Endodermal cell (in vitro differentiated cells): ENCODE measurements at regions not wholly inside any gene's neighbourhood (a gene's known extent, or its start where the extent isn't known, plus 50 kb on each side); places are given as distances from the start of the nearest gene placed in this dataset.

Experiments used
- DNase-seq: peaks from one replicate; pipeline ENCODE4 v3.0.0-alpha.2; 2017
- H3K27ac ChIP-seq: 2 replicates; pipeline ENCODE4 v1.5.1; 2013; ENCODE audit warnings: mild to moderate bottlenecking, low read depth, low read length, moderate library complexity
- H3K27me3 ChIP-seq: 2 replicates; pipeline ENCODE4 v1.6.1; 2013; ENCODE audit warnings: mild to moderate bottlenecking, low read length, moderate library complexity; ENCODE audit not compliant: insufficient read depth, control insufficient read depth, poor library complexity, severe bottlenecking
- H3K36me3 ChIP-seq: 2 replicates; pipeline ENCODE4 v1.7.0; 2013; ENCODE audit warnings: mild to moderate bottlenecking, low read length, moderate library complexity; ENCODE audit not compliant: control insufficient read depth, insufficient read depth
- H3K4me1 ChIP-seq: one replicate; pipeline ENCODE4 v1.7.0; 2013; ENCODE audit warnings: low read length; ENCODE audit not compliant: control insufficient read depth, insufficient read depth
- H3K4me3 ChIP-seq: 2 replicates; pipeline ENCODE4 v1.5.1; 2013; ENCODE audit warnings: mild to moderate bottlenecking, low read length, moderate library complexity
- H3K9ac ChIP-seq: 2 replicates; pipeline ENCODE4 v1.6.1; 2013; ENCODE audit warnings: mild to moderate bottlenecking, low read length, moderate library complexity; ENCODE audit not compliant: poor library complexity, severe bottlenecking; ENCODE audit errors: extremely low read depth
- H3K9me3 ChIP-seq: 2 replicates; pipeline ENCODE4 v1.6.1; 2013; ENCODE audit warnings: mild to moderate bottlenecking, low read length, moderate library complexity; ENCODE audit not compliant: control insufficient read depth
- H3K27ac Mint-ChIP-seq: 2 replicates; pipeline ENCODE4 v1.8.0; 2020; ENCODE audit warnings: mixed read lengths
- H3K27me3 Mint-ChIP-seq: 2 replicates; pipeline ENCODE4 v1.8.0; 2021; ENCODE audit warnings: mild to moderate bottlenecking, mixed read lengths; ENCODE audit not compliant: insufficient read depth
- H3K36me3 Mint-ChIP-seq: 2 replicates; pipeline ENCODE4 v1.8.0; 2020; ENCODE audit warnings: low read depth, mixed read lengths
- H3K4me1 Mint-ChIP-seq: 2 replicates; pipeline ENCODE4 v1.8.0; 2020; ENCODE audit warnings: mixed read lengths
- H3K4me3 Mint-ChIP-seq: 2 replicates; pipeline ENCODE4 v1.8.0; 2020; ENCODE audit warnings: mild to moderate bottlenecking, moderate library complexity, mixed read lengths
- H3K9me3 Mint-ChIP-seq: 2 replicates; pipeline ENCODE4 v1.8.0; 2020; ENCODE audit warnings: mild to moderate bottlenecking, mixed read lengths
- CTCF ChIP-seq: fragments of 200-600 bp; sonication (generic); conservative IDR thresholded peaks from 2 replicates; pipeline ENCODE4 v1.5.0; 2021; ENCODE audit warnings: antibody characterized with exemption, mild to moderate bottlenecking
- WGBS, 2 experiments: methylation state at CpG; one replicate each; pipeline versions ENCODE4 v1.1.5 to v1.1.7; 2013; ENCODE audit warnings: missing lambda C conversion rate in 2 of 2, mixed read lengths in 1 of 2; ENCODE audit not compliant: insufficient coverage in 1 of 2, insufficient read length in 1 of 2; 5-methylcytosine and 5-hydroxymethylcytosine counted together

- Mint-ChIP-seq H3K9me3 (no peaks in the 10 kb centered on the region), H3K4me3 (no peak overlapping the region), H3K27me3 (peaks cover 9% of the 10 kb centered on the region), H3K36me3 (no peaks in the 10 kb centered on the region), H3K27ac (no peak overlapping the region), H3K4me1 (peaks cover 17% of the 10 kb centered on the region)
- no peak for TF ChIP-seq CTCF
- H3K36me3 ChIP-seq, result no peaks in the 10 kb centered on the region
- H3K9me3 ChIP-seq, result no peaks in the 10 kb centered on the region
- H3K4me1 ChIP-seq, result peaks cover 2% of the 10 kb centered on the region
- 94 to 100% methylated on average over 3 to 4 of the region's 4 CpGs for WGBS, 2 experiments
- H3K27me3 ChIP-seq, result no peaks in the 10 kb centered on the region
- H3K9ac ChIP-seq, result no peak overlapping the region
- no peak overlapping the region for H3K27ac ChIP-seq
- DNase-seq, result no peak
- no peak overlapping the region for H3K4me3 ChIP-seq
Measured at GRCh38 chr4:174119051-174119450, 164.4 kb downstream of the FBXO8 start.

GRCh38 chr4:174118171-174118570, 165.3 kb downstream of the FBXO8 start:
- Histone ChIP-seq H3K27ac (no peak overlapping the region), H3K9me3 (no peaks in the 10 kb centered on the region), H3K4me3 (no peak overlapping the region), H3K36me3 (no peaks in the 10 kb centered on the region), H3K9ac (no peak overlapping the region), H3K4me1 (peaks cover 2% of the 10 kb centered on the region), H3K27me3 (no peaks in the 10 kb centered on the region)
- Mint-ChIP-seq H3K27me3 (peaks cover 5% of the 10 kb centered on the region), H3K4me3 (no peak overlapping the region), H3K4me1 (peaks cover 17% of the 10 kb centered on the region), H3K27ac (no peak overlapping the region), H3K9me3 (no peaks in the 10 kb centered on the region), H3K36me3 (no peaks in the 10 kb centered on the region)
- no peak for TF ChIP-seq CTCF
- DNase-seq, result no peak
- 88 to 96% methylated on average over 4 of the region's 4 CpGs for WGBS, 2 experiments

- H3K9ac ChIP-seq, result no peak overlapping the region
- Mint-ChIP-seq H3K9me3 (no peaks in the 10 kb centered on the region), H3K27ac (no peak overlapping the region), H3K36me3 (no peaks in the 10 kb centered on the region), H3K4me3 (no peak overlapping the region), H3K27me3 (peaks cover 5% of the 10 kb centered on the region), H3K4me1 (peaks cover 13% of the 10 kb centered on the region)
- H3K9me3 ChIP-seq, result no peaks in the 10 kb centered on the region
- no peaks in the 10 kb centered on the region for H3K36me3 ChIP-seq
- H3K4me1 ChIP-seq, result peaks cover 2% of the 10 kb centered on the region
- no peaks in the 10 kb centered on the region for H3K27me3 ChIP-seq
- no peak for DNase-seq
- no peak overlapping the region for H3K27ac ChIP-seq
- TF ChIP-seq CTCF, result no peak
- no peak overlapping the region for H3K4me3 ChIP-seq
- WGBS, 2 experiments, result 89% methylated on average over 7 of the region's 8 CpGs; no CpG with 5 or more reads in 1 of the 2 experiments
Measured at GRCh38 chr4:174117445-174117844, 166.0 kb downstream of the FBXO8 start.
